CD4-positive, CD25-positive, alpha-beta regulatory T cell (primary cell): ENCODE measurements at regions not wholly inside any gene's neighbourhood (a gene's known extent, or its start where the extent isn't known, plus 50 kb on each side); places are given as distances from the start of the nearest gene placed in this dataset.
"Not testable (repeated sequence)": the region's sequence is repeated elsewhere in the genome, so short reads cannot be mapped to it uniquely, and the experiment has no call there.

Experiments
- ATAC-seq, 2 donors: fragments of 150-1000 bp; cut with Tn5 transposase; one replicate each; pipeline ENCODE4 v1.10.0; 2021; ENCODE audit warnings: low read depth in 2 of 2, moderate number of reproducible peaks in 2 of 2, moderate library complexity in 1 of 2
- DNase-seq, 3 donors: peaks; one replicate each; pipeline versions ENCODE4 v3.0.0 to v3.0.0-alpha.2; 2012 to 2022; ENCODE audit warnings: mixed read lengths in 1 of 3
- H3K27ac ChIP-seq: one replicate; pipeline ENCODE4 v1.7.0; 2013; ENCODE audit warnings: mild to moderate bottlenecking, low read length; ENCODE audit not compliant: insufficient read depth, poor library complexity, severe bottlenecking
- H3K27me3 ChIP-seq: one replicate; pipeline ENCODE4 v1.7.0; 2013; ENCODE audit warnings: low read length; ENCODE audit not compliant: control insufficient read depth, insufficient read depth
- H3K36me3 ChIP-seq: one replicate; pipeline ENCODE4 v1.7.0; 2013; ENCODE audit warnings: mild to moderate bottlenecking, low read length, moderate library complexity; ENCODE audit not compliant: control insufficient read depth, insufficient read depth
- H3K4me1 ChIP-seq: 2 replicates; pipeline ENCODE4 v1.7.0; 2013; ENCODE audit warnings: mild to moderate bottlenecking, low read length; ENCODE audit not compliant: insufficient read depth, control insufficient read depth, poor library complexity, severe bottlenecking
- H3K4me3 ChIP-seq: one replicate; pipeline ENCODE4 v1.7.0; 2013; ENCODE audit warnings: low read depth, mild to moderate bottlenecking, low read length, moderate library complexity
- H3K9me3 ChIP-seq, 2 experiments: 1 replicate in 1 of 2; 2 replicates in 1 of 2; pipeline ENCODE4 v1.7.0; 2013; ENCODE audit warnings: low read length in 2 of 2, mild to moderate bottlenecking in 1 of 2, moderate library complexity in 1 of 2; ENCODE audit not compliant: control insufficient read depth in 2 of 2
- H3K27ac Mint-ChIP-seq, 3 donors: one replicate each; pipeline ENCODE4 v1.8.0; 2020 to 2022; ENCODE audit warnings: mild to moderate bottlenecking in 3 of 3, mixed read lengths in 3 of 3, moderate library complexity in 2 of 3
- H3K27me3 Mint-ChIP-seq: one replicate; pipeline ENCODE4 v1.8.0; 2022; ENCODE audit warnings: mild to moderate bottlenecking, mixed read lengths
- H3K36me3 Mint-ChIP-seq: one replicate; pipeline ENCODE4 v1.8.0; 2020; ENCODE audit warnings: mixed read lengths
- H3K4me1 Mint-ChIP-seq, 4 donors: one replicate each; pipeline ENCODE4 v1.8.0; 2020 to 2022; ENCODE audit warnings: mixed read lengths in 4 of 4, mild to moderate bottlenecking in 1 of 4
- H3K4me3 Mint-ChIP-seq, 4 donors: one replicate each; pipeline ENCODE4 v1.8.0; 2020 to 2022; ENCODE audit warnings: mild to moderate bottlenecking in 4 of 4, mixed read lengths in 4 of 4, moderate library complexity in 3 of 4
- H3K9me3 Mint-ChIP-seq, 7 donors: one replicate each; pipeline ENCODE4 v1.8.0; 2020 to 2022; ENCODE audit warnings: mixed read lengths in 7 of 7, mild to moderate bottlenecking in 3 of 7, moderate library complexity in 2 of 7

GRCh38 chr1:190667914-190668313 is 190.2 kb upstream of the BRINP3 start:
- H3K27ac ChIP-seq = no peak overlapping the region
- ATAC-seq = no peak
- H3K4me3 ChIP-seq = no peak overlapping the region
- no peak for DNase-seq
- no peaks in the 10 kb centered on the region for H3K27me3 Mint-ChIP-seq
- peaks cover 0 to 2% of the 10 kb centered on the region in 2 experiments for H3K9me3 ChIP-seq
- H3K4me1 Mint-ChIP-seq = no peaks in the 10 kb centered on the region
- no peaks in the 10 kb centered on the region for H3K27me3 ChIP-seq
- peaks cover 5 to 16% (median 8%) of the 10 kb centered on the region in 7 donors for H3K9me3 Mint-ChIP-seq
- no peaks in the 10 kb centered on the region for H3K36me3 ChIP-seq
- H3K36me3 Mint-ChIP-seq = no peaks in the 10 kb centered on the region
- H3K4me1 ChIP-seq = no peaks in the 10 kb centered on the region
- H3K4me3 Mint-ChIP-seq = no peak overlapping the region
- H3K27ac Mint-ChIP-seq = no peak overlapping the region

- H3K36me3 ChIP-seq = no peaks in the 10 kb centered on the region
- no peak overlapping the region for H3K27ac ChIP-seq
- DNase-seq (no peak), ATAC-seq (no peak)
- Mint-ChIP-seq H3K27ac (no peak overlapping the region), H3K36me3 (no peaks in the 10 kb centered on the region), H3K4me3 (no peak overlapping the region), H3K27me3 (no peaks in the 10 kb centered on the region), H3K9me3 (peaks cover 0 to 10% (median 6%) of the 10 kb centered on the region in 7 donors), H3K4me1 (no peaks in the 10 kb centered on the region)
- H3K9me3 ChIP-seq = peaks cover 3 to 5% of the 10 kb centered on the region in 2 experiments
- no peak overlapping the region for H3K4me3 ChIP-seq
- no peaks in the 10 kb centered on the region for H3K4me1 ChIP-seq
- no peaks in the 10 kb centered on the region for H3K27me3 ChIP-seq
Observed at GRCh38 chr1:190679044-190679443, 201.4 kb upstream of the BRINP3 start.

GRCh38 chr1:190679454-190679853 is 201.8 kb upstream of the BRINP3 start:
- no peaks in the 10 kb centered on the region for H3K27me3 ChIP-seq
- Mint-ChIP-seq H3K9me3 (peaks cover 0 to 8% (median 6%) of the 10 kb centered on the region in 7 donors), H3K4me1 (no peaks in the 10 kb centered on the region), H3K27ac (no peak overlapping the region), H3K36me3 (no peaks in the 10 kb centered on the region), H3K4me3 (no peak overlapping the region), H3K27me3 (no peaks in the 10 kb centered on the region)
- ATAC-seq (no peak), DNase-seq (no peak)
- no peaks in the 10 kb centered on the region for H3K4me1 ChIP-seq
- H3K9me3 ChIP-seq = peaks cover 3 to 8% of the 10 kb centered on the region in 2 experiments
- no peak overlapping the region for H3K27ac ChIP-seq
- no peaks in the 10 kb centered on the region for H3K36me3 ChIP-seq
- no peak overlapping the region for H3K4me3 ChIP-seq

GRCh38 chr1:190679983-190680382 is 202.3 kb upstream of the BRINP3 start:
- ATAC-seq (no peak), DNase-seq (no peak)
- H3K4me1 ChIP-seq = no peaks in the 10 kb centered on the region
- no peak overlapping the region for H3K4me3 Mint-ChIP-seq
- no peak overlapping the region for H3K27ac ChIP-seq
- H3K36me3 ChIP-seq = no peaks in the 10 kb centered on the region
- no peak overlapping the region for H3K27ac Mint-ChIP-seq
- no peaks in the 10 kb centered on the region for H3K4me1 Mint-ChIP-seq
- no peaks in the 10 kb centered on the region for H3K27me3 Mint-ChIP-seq
- H3K27me3 ChIP-seq = no peaks in the 10 kb centered on the region
- H3K4me3 ChIP-seq = no peak overlapping the region
- peaks cover 3 to 10% of the 10 kb centered on the region in 2 experiments for H3K9me3 ChIP-seq
- no peaks in the 10 kb centered on the region for H3K36me3 Mint-ChIP-seq
- peaks cover 0 to 8% (median 6%) of the 10 kb centered on the region in 7 donors for H3K9me3 Mint-ChIP-seq

GRCh38 chr1:190685676-190686075 is 208.0 kb upstream of the BRINP3 start:
- Mint-ChIP-seq H3K4me3 (no peak overlapping the region), H3K36me3 (no peaks in the 10 kb centered on the region), H3K4me1 (no peaks in the 10 kb centered on the region), H3K9me3 (peaks cover 1 to 21% (median 4%) of the 10 kb centered on the region in 7 donors), H3K27me3 (no peaks in the 10 kb centered on the region), H3K27ac (no peak overlapping the region)
- Histone ChIP-seq H3K4me1 (no peaks in the 10 kb centered on the region), H3K36me3 (no peaks in the 10 kb centered on the region), H3K27ac (no peak overlapping the region), H3K9me3 (peaks cover 0 to 10% of the 10 kb centered on the region in 2 experiments), H3K27me3 (no peaks in the 10 kb centered on the region), H3K4me3 (no peak overlapping the region)
- DNase-seq (no peak), ATAC-seq (no peak)

- Histone ChIP-seq H3K9me3 (peaks cover 0 to 5% of the 10 kb centered on the region in 2 experiments), H3K36me3 (no peaks in the 10 kb centered on the region), H3K4me1 (no peaks in the 10 kb centered on the region), H3K27me3 (no peaks in the 10 kb centered on the region), H3K4me3 (no peak overlapping the region), H3K27ac (no peak overlapping the region)
- peaks cover 0 to 25% (median 10%) of the 10 kb centered on the region in 7 donors for H3K9me3 Mint-ChIP-seq
- H3K27ac Mint-ChIP-seq = no peak overlapping the region
- H3K4me3 Mint-ChIP-seq = no peak overlapping the region
- H3K4me1 Mint-ChIP-seq = no peaks in the 10 kb centered on the region
- ATAC-seq = no peak
- DNase-seq = no peak
- H3K36me3 Mint-ChIP-seq = no peaks in the 10 kb centered on the region
- H3K27me3 Mint-ChIP-seq = no peaks in the 10 kb centered on the region
Observed at GRCh38 chr1:190688096-190688495, 210.4 kb upstream of the BRINP3 start.

GRCh38 chr1:190698488-190698887 is 220.8 kb upstream of the BRINP3 start:
- H3K4me1 ChIP-seq, H3K36me3 ChIP-seq, H3K27me3 ChIP-seq, DNase-seq, H3K4me3 Mint-ChIP-seq, H3K9me3 Mint-ChIP-seq, H3K9me3 ChIP-seq, H3K27ac ChIP-seq, H3K4me3 ChIP-seq, H3K27me3 Mint-ChIP-seq, H3K36me3 Mint-ChIP-seq, H3K27ac Mint-ChIP-seq, H3K4me1 Mint-ChIP-seq, ATAC-seq: not testable (repeated sequence)

- Histone ChIP-seq H3K27me3 (no peaks in the 10 kb centered on the region), H3K27ac (no peak overlapping the region), H3K36me3 (no peaks in the 10 kb centered on the region), H3K9me3 (peaks cover 0 to 2% of the 10 kb centered on the region in 2 experiments), H3K4me1 (no peaks in the 10 kb centered on the region), H3K4me3 (no peak overlapping the region)
- no peak overlapping the region for H3K4me3 Mint-ChIP-seq
- no peak for ATAC-seq
- H3K27me3 Mint-ChIP-seq = no peaks in the 10 kb centered on the region
- no peaks in the 10 kb centered on the region for H3K36me3 Mint-ChIP-seq
- no peaks in the 10 kb centered on the region for H3K4me1 Mint-ChIP-seq
- peaks cover 0 to 9% (median 4%) of the 10 kb centered on the region in 7 donors for H3K9me3 Mint-ChIP-seq
- H3K27ac Mint-ChIP-seq = no peak overlapping the region
- no peak for DNase-seq
Observed at GRCh38 chr1:190699165-190699564, 221.5 kb upstream of the BRINP3 start.
